ENCODE measurements at regions not wholly inside any gene's neighbourhood (a gene's known extent, or its start where the extent isn't known, plus 50 kb on each side); places are given as distances from the start of the nearest gene placed in this dataset.

GRCh38 chr10:125513429-125514182, 169.4 kb downstream of the TEX36 start:
- no peak for DNase-seq

- DNase-seq, result no peak
Measured at GRCh38 chr10:125510998-125511397, 172.0 kb downstream of the TEX36 start.

- DNase-seq, result no peak
Measured at GRCh38 chr10:125505648-125506047, 177.3 kb downstream of the TEX36 start.

- DNase-seq, result no peak
Measured at GRCh38 chr10:125502276-125502675, 180.7 kb downstream of the TEX36 start.

- DNase-seq, result no peak
Measured at GRCh38 chr10:125495386-125495785, 187.6 kb downstream of the TEX36 start.

GRCh38 chr10:125494651-125495239, 188.2 kb downstream of the TEX36 start:
- no peak for DNase-seq

- no peak for DNase-seq
Measured at GRCh38 chr10:125491381-125491780, 191.6 kb downstream of the TEX36 start.

- no peak for DNase-seq
Measured at GRCh38 chr10:125489731-125490130, 193.2 kb downstream of the TEX36 start.

GRCh38 chr10:125485665-125486064, 197.3 kb downstream of the TEX36 start:
- no peak for DNase-seq

- DNase-seq, result no peak
Measured at GRCh38 chr10:125484035-125484732, 198.8 kb downstream of the TEX36 start.

- DNase-seq, result no peak
Measured at GRCh38 chr10:125482637-125483036, 200.3 kb downstream of the TEX36 start.

GRCh38 chr10:125482108-125482507, 200.9 kb downstream of the TEX36 start:
- DNase-seq, result no peak

GRCh38 chr10:125479059-125479458, 203.9 kb downstream of the TEX36 start:
- no peak for DNase-seq

GRCh38 chr10:125475815-125476214, 207.1 kb downstream of the TEX36 start:
- DNase-seq, result no peak

- DNase-seq, result no peak
Measured at GRCh38 chr10:125473143-125473793, 209.7 kb downstream of the TEX36 start.

- DNase-seq, result no peak
Measured at GRCh38 chr10:125472010-125472607, 210.9 kb downstream of the TEX36 start.

- no peak for DNase-seq
Measured at GRCh38 chr10:125468278-125468677, 214.7 kb downstream of the TEX36 start.

- no peak for DNase-seq
Measured at GRCh38 chr10:125466685-125467084, 216.3 kb downstream of the TEX36 start.

GRCh38 chr10:125462845-125463244, 220.1 kb downstream of the TEX36 start:
- no peak for DNase-seq

GRCh38 chr10:125460326-125460725, 222.6 kb downstream of the TEX36 start:
- no peak for DNase-seq

- no peak for DNase-seq
Measured at GRCh38 chr10:125457406-125457805, 225.6 kb downstream of the TEX36 start.

GRCh38 chr10:125455855-125456254, 227.1 kb downstream of the TEX36 start:
- DNase-seq, result no peak

- DNase-seq, result no peak
Measured at GRCh38 chr10:125455431-125455830, 227.5 kb downstream of the TEX36 start.
